K562 (cell line): ENCODE measurements at regions not wholly inside any gene's neighbourhood (a gene's known extent, or its start where the extent isn't known, plus 50 kb on each side); places are given as distances from the start of the nearest gene placed in this dataset.
A peak's percentile ranks its signal among the peaks of the same experiment; 100 is the strongest.

Source experiments
- CHD4 ChIP-seq: fragments of 200-600 bp; sonication (generic); IDR thresholded peaks from 3 replicates; pipeline ENCODE4 v1.6.1; 2012; ENCODE audit warnings: low read depth, mild to moderate bottlenecking, mixed read lengths, low read length, inconsistent platforms; ENCODE audit not compliant: insufficient read depth, insufficient replicate concordance, poor library complexity, severe bottlenecking
- ILF3 ChIP-seq: fragments of 450-650 bp; IDR thresholded peaks from 2 replicates; pipeline ENCODE4 v1.6.1; 2018; ENCODE audit warnings: antibody characterized with exemption, mild to moderate bottlenecking, moderate library complexity, borderline replicate concordance
- KLF13 ChIP-seq: fragments of 450-650 bp; IDR thresholded peaks from 2 replicates; pipeline ENCODE4 v1.6.1; 2016; ENCODE audit warnings: missing genetic modification characterization, low read depth, mild to moderate bottlenecking, missing compliant biosample characterization, moderate library complexity, borderline replicate concordance
- KLF16 ChIP-seq: IDR thresholded peaks from 2 replicates; pipeline ENCODE4 v1.6.1; 2016; ENCODE audit warnings: antibody characterized with exemption
- PHB ChIP-seq: fragments of 250-450 bp; sonication (Bioruptor Pico); IDR thresholded peaks from 2 replicates; pipeline ENCODE4 v1.5.0; 2021
- RBM25 ChIP-seq: fragments of 200-400 bp; formaldehyde crosslinking; IDR thresholded peaks from 2 replicates; pipeline ENCODE4 v1.6.1; 2018; ENCODE audit warnings: low read length, low read depth, moderate library complexity; ENCODE audit not compliant: severe bottlenecking
- ZNF140 ChIP-seq: fragments of 250-450 bp; sonication (Bioruptor Pico); IDR thresholded peaks from 2 replicates; pipeline ENCODE4 v1.8.0; 2021; ENCODE audit warnings: moderate library complexity, mild to moderate bottlenecking, inconsistent platforms
- TF ChIP-seq, protein P1 (sequence below): fragments of 450-650 bp; IDR thresholded peaks from 2 replicates; pipeline ENCODE4 v1.6.1; 2016; ENCODE audit warnings: mild to moderate bottlenecking, moderate library complexity
- TF ChIP-seq, protein P2 (sequence below): sonication (generic); formaldehyde crosslinking; IDR thresholded peaks from 2 replicates; pipeline ENCODE4 v1.8.0; 2023; ENCODE audit warnings: missing genetic modification reagents, mild to moderate bottlenecking, borderline replicate concordance

DNA sequence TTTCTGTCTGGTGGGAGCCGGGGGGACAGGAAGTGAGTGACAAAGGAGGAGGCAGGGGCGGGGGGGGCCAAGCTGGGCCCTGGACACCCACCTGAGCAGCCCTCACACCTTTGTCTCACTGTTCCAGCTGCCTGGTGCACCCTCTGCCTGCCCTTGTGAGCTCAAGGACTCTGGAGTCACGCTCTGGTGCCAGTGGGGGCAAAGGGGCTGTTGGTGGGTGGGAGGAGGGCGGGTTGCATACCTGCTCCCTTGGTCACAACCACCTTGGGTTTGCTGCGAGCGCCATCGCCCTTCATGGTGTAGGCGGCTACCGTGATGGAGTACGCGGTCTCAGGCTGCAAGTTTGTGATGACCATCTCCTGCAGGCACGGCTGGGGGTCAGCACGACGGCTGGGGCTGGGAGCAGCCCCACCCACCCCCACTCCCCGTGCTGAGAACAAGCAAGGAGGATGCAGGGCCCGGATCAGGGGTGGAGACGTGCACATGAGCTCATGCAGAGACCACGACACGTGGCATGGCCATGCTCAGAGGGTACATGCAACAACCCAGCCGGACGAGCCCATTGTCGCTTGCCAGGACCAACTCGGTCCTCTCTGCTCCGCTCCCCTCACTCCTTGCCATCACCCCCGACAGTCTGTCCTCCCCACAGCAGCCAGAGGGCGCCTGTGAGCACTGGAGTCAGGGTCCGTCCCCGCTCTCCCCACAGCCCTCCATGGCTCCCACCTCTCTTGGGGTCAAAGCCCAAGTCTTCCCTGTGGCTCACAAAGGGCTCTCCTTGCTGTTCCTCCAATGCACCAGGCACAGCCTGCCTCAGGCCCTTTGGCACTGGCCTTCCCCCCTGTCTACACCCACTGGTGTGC lies 114.9 kb downstream of the PTPRS start (continued):
- TF ChIP-seq, protein P1, sequence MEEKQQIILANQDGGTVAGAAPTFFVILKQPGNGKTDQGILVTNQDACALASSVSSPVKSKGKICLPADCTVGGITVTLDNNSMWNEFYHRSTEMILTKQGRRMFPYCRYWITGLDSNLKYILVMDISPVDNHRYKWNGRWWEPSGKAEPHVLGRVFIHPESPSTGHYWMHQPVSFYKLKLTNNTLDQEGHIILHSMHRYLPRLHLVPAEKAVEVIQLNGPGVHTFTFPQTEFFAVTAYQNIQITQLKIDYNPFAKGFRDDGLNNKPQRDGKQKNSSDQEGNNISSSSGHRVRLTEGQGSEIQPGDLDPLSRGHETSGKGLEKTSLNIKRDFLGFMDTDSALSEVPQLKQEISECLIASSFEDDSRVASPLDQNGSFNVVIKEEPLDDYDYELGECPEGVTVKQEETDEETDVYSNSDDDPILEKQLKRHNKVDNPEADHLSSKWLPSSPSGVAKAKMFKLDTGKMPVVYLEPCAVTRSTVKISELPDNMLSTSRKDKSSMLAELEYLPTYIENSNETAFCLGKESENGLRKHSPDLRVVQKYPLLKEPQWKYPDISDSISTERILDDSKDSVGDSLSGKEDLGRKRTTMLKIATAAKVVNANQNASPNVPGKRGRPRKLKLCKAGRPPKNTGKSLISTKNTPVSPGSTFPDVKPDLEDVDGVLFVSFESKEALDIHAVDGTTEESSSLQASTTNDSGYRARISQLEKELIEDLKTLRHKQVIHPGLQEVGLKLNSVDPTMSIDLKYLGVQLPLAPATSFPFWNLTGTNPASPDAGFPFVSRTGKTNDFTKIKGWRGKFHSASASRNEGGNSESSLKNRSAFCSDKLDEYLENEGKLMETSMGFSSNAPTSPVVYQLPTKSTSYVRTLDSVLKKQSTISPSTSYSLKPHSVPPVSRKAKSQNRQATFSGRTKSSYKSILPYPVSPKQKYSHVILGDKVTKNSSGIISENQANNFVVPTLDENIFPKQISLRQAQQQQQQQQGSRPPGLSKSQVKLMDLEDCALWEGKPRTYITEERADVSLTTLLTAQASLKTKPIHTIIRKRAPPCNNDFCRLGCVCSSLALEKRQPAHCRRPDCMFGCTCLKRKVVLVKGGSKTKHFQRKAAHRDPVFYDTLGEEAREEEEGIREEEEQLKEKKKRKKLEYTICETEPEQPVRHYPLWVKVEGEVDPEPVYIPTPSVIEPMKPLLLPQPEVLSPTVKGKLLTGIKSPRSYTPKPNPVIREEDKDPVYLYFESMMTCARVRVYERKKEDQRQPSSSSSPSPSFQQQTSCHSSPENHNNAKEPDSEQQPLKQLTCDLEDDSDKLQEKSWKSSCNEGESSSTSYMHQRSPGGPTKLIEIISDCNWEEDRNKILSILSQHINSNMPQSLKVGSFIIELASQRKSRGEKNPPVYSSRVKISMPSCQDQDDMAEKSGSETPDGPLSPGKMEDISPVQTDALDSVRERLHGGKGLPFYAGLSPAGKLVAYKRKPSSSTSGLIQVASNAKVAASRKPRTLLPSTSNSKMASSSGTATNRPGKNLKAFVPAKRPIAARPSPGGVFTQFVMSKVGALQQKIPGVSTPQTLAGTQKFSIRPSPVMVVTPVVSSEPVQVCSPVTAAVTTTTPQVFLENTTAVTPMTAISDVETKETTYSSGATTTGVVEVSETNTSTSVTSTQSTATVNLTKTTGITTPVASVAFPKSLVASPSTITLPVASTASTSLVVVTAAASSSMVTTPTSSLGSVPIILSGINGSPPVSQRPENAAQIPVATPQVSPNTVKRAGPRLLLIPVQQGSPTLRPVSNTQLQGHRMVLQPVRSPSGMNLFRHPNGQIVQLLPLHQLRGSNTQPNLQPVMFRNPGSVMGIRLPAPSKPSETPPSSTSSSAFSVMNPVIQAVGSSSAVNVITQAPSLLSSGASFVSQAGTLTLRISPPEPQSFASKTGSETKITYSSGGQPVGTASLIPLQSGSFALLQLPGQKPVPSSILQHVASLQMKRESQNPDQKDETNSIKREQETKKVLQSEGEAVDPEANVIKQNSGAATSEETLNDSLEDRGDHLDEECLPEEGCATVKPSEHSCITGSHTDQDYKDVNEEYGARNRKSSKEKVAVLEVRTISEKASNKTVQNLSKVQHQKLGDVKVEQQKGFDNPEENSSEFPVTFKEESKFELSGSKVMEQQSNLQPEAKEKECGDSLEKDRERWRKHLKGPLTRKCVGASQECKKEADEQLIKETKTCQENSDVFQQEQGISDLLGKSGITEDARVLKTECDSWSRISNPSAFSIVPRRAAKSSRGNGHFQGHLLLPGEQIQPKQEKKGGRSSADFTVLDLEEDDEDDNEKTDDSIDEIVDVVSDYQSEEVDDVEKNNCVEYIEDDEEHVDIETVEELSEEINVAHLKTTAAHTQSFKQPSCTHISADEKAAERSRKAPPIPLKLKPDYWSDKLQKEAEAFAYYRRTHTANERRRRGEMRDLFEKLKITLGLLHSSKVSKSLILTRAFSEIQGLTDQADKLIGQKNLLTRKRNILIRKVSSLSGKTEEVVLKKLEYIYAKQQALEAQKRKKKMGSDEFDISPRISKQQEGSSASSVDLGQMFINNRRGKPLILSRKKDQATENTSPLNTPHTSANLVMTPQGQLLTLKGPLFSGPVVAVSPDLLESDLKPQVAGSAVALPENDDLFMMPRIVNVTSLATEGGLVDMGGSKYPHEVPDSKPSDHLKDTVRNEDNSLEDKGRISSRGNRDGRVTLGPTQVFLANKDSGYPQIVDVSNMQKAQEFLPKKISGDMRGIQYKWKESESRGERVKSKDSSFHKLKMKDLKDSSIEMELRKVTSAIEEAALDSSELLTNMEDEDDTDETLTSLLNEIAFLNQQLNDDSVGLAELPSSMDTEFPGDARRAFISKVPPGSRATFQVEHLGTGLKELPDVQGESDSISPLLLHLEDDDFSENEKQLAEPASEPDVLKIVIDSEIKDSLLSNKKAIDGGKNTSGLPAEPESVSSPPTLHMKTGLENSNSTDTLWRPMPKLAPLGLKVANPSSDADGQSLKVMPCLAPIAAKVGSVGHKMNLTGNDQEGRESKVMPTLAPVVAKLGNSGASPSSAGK: no peak
- no peak for TF ChIP-seq CHD4
- TF ChIP-seq ZNF140: no peak
- TF ChIP-seq KLF13: no peak
- peak; percentile 8 for TF ChIP-seq RBM25
- TF ChIP-seq, protein P2, sequence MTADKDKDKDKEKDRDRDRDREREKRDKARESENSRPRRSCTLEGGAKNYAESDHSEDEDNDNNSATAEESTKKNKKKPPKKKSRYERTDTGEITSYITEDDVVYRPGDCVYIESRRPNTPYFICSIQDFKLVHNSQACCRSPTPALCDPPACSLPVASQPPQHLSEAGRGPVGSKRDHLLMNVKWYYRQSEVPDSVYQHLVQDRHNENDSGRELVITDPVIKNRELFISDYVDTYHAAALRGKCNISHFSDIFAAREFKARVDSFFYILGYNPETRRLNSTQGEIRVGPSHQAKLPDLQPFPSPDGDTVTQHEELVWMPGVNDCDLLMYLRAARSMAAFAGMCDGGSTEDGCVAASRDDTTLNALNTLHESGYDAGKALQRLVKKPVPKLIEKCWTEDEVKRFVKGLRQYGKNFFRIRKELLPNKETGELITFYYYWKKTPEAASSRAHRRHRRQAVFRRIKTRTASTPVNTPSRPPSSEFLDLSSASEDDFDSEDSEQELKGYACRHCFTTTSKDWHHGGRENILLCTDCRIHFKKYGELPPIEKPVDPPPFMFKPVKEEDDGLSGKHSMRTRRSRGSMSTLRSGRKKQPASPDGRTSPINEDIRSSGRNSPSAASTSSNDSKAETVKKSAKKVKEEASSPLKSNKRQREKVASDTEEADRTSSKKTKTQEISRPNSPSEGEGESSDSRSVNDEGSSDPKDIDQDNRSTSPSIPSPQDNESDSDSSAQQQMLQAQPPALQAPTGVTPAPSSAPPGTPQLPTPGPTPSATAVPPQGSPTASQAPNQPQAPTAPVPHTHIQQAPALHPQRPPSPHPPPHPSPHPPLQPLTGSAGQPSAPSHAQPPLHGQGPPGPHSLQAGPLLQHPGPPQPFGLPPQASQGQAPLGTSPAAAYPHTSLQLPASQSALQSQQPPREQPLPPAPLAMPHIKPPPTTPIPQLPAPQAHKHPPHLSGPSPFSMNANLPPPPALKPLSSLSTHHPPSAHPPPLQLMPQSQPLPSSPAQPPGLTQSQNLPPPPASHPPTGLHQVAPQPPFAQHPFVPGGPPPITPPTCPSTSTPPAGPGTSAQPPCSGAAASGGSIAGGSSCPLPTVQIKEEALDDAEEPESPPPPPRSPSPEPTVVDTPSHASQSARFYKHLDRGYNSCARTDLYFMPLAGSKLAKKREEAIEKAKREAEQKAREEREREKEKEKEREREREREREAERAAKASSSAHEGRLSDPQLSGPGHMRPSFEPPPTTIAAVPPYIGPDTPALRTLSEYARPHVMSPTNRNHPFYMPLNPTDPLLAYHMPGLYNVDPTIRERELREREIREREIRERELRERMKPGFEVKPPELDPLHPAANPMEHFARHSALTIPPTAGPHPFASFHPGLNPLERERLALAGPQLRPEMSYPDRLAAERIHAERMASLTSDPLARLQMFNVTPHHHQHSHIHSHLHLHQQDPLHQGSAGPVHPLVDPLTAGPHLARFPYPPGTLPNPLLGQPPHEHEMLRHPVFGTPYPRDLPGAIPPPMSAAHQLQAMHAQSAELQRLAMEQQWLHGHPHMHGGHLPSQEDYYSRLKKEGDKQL: no peak
- no peak for TF ChIP-seq KLF16
- no peak for TF ChIP-seq PHB (CRISPR knock-in tag)
- no peak for TF ChIP-seq ILF3
